MCF 10A (cell line): ENCODE measurements at regions not wholly inside any gene's neighbourhood (a gene's known extent, or its start where the extent isn't known, plus 50 kb on each side); places are given as distances from the start of the nearest gene placed in this dataset.

Source experiments
- BruUV-seq: library from RNA; stranded (reverse); fragments of 400-500 nt; replicated peaks from 2 replicates; lab custom pipeline; 2021; lab: Mats Ljungman, UMichigan
- CTCF ChIA-PET: fragments of 300-600 bp; sonication (Branson Sonifier 250); formaldehyde crosslinking; extraction: SDS; loops from one replicate; lab custom pipeline; 2021; ENCODE audit warnings: antibody characterized with exemption, inconsistent platforms; lab: Yijun Ruan, JAX
- POLR2A ChIA-PET: fragments of 300-600, 350-650 bp; sonication (Branson Sonifier 250); formaldehyde crosslinking; extraction: SDS; loops from one replicate; lab custom pipeline; 2020; ENCODE audit warnings: antibody characterized with exemption, inconsistent platforms; lab: Yijun Ruan, JAX
- DNase-seq: peaks from one replicate; pipeline ENCODE4 v3.0.0-alpha.2; 2018; ENCODE audit not compliant: unreplicated experiment
- H3K27ac Mint-ChIP-seq: one replicate; pipeline ENCODE4 v1.8.0; 2022; ENCODE audit warnings: mild to moderate bottlenecking, low read depth, mixed read lengths; ENCODE audit not compliant: unreplicated experiment
- H3K27me3 Mint-ChIP-seq: one replicate; pipeline ENCODE4 v1.8.0; 2022; ENCODE audit warnings: mixed read lengths; ENCODE audit not compliant: insufficient read depth, unreplicated experiment
- H3K36me3 Mint-ChIP-seq: one replicate; pipeline ENCODE4 v1.8.0; 2022; ENCODE audit warnings: mild to moderate bottlenecking, moderate library complexity, mixed read lengths; ENCODE audit not compliant: insufficient read depth, unreplicated experiment
- H3K4me1 Mint-ChIP-seq: one replicate; pipeline ENCODE4 v1.8.0; 2022; ENCODE audit warnings: mixed read lengths; ENCODE audit not compliant: insufficient read depth, unreplicated experiment
- H3K4me3 Mint-ChIP-seq: one replicate; pipeline ENCODE4 v1.8.0; 2022; ENCODE audit warnings: mild to moderate bottlenecking, moderate library complexity, mixed read lengths; ENCODE audit not compliant: unreplicated experiment
- H3K9me3 Mint-ChIP-seq: one replicate; pipeline ENCODE4 v1.8.0; 2022; ENCODE audit warnings: mixed read lengths; ENCODE audit not compliant: unreplicated experiment
- intact Hi-C: fragments of 100-400 bp; cut with micrococcal nuclease; formaldehyde crosslinking; loops from 2 replicates; pipeline ENCODE4 v1.14.1; 2022
- TF ChIP-seq, protein P1 (sequence below): fragments of 200-600 bp; IDR thresholded peaks from one replicate; pipeline ENCODE4 v1.8.0; 2022; ENCODE audit warnings: antibody characterized with exemption, mild to moderate bottlenecking; ENCODE audit not compliant: unreplicated experiment

DNA sequence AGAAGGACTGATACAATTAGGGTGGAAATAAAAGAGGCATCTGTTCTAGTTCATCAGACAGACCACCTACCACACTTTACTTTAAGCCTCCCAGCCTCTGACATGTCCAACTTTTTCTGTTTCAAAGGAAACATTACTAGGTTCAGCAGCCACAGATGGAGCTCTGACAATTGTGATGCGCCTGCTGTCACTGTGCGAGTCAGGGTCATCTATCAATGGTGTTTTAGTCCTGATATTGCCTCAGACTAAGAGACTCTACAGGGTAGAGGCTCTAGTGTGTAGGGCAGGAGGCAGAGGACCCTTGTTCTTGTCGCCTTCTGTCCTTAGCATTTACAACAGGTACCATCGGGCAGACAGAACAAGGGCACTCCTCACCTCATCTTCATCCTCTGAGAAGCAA, 685.0 kb upstream of the SGCG start:
- POLR2A ChIA-PET = no interaction called here
- CTCF ChIA-PET = no interaction called here
- peaks cover 16% of the 10 kb centered on the region for H3K4me1 Mint-ChIP-seq
- no peak overlapping the region for H3K4me3 Mint-ChIP-seq
- H3K9me3 Mint-ChIP-seq = peaks cover 7% of the 10 kb centered on the region
- H3K27me3 Mint-ChIP-seq = no peaks in the 10 kb centered on the region
- TF ChIP-seq, protein P1, sequence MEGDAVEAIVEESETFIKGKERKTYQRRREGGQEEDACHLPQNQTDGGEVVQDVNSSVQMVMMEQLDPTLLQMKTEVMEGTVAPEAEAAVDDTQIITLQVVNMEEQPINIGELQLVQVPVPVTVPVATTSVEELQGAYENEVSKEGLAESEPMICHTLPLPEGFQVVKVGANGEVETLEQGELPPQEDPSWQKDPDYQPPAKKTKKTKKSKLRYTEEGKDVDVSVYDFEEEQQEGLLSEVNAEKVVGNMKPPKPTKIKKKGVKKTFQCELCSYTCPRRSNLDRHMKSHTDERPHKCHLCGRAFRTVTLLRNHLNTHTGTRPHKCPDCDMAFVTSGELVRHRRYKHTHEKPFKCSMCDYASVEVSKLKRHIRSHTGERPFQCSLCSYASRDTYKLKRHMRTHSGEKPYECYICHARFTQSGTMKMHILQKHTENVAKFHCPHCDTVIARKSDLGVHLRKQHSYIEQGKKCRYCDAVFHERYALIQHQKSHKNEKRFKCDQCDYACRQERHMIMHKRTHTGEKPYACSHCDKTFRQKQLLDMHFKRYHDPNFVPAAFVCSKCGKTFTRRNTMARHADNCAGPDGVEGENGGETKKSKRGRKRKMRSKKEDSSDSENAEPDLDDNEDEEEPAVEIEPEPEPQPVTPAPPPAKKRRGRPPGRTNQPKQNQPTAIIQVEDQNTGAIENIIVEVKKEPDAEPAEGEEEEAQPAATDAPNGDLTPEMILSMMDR = no peak
- intact Hi-C loops = no loop called here
- no peaks in the 10 kb centered on the region for H3K36me3 Mint-ChIP-seq
- no TSS peak for BruUV-seq
- H3K27ac Mint-ChIP-seq = no peak overlapping the region
- no peak for DNase-seq

DNA sequence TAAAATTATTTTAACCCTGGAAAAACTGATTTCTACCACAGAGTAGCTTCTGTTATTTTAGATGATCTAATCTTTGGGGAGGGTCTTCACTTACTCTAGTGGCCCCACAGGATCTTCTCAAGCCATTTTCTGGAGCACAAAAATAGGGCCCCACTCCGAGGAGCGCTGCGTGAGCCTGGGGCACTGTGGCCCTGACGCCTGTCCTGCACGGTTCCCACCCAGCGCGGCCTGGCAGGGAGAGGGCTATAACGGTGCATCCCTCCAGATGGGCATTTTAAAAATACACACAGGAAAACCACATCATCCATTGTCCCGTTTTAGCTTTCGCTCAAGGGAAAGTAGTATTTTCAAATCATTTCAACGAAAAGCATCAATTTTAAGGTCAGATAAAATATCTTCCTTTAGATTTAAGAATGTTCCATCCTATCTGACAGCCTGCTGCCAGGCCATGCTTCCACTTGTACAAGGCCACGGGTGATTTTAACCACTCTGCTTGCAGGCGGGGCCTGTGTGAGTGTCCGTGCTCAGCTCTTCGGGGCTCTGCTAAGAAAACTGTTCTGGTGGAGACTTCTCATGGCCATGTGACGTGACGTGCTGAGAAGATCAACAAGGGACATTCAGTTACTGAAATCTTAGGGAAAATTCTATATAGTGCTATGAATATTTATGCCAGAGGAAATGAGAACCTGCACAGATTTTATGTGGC, 683.8 kb upstream of the SGCG start:
- Mint-ChIP-seq H3K27ac (no peak overlapping the region), H3K9me3 (peaks cover under 1% of the 10 kb centered on the region)
- CTCF ChIA-PET = no interaction called here

DNA sequence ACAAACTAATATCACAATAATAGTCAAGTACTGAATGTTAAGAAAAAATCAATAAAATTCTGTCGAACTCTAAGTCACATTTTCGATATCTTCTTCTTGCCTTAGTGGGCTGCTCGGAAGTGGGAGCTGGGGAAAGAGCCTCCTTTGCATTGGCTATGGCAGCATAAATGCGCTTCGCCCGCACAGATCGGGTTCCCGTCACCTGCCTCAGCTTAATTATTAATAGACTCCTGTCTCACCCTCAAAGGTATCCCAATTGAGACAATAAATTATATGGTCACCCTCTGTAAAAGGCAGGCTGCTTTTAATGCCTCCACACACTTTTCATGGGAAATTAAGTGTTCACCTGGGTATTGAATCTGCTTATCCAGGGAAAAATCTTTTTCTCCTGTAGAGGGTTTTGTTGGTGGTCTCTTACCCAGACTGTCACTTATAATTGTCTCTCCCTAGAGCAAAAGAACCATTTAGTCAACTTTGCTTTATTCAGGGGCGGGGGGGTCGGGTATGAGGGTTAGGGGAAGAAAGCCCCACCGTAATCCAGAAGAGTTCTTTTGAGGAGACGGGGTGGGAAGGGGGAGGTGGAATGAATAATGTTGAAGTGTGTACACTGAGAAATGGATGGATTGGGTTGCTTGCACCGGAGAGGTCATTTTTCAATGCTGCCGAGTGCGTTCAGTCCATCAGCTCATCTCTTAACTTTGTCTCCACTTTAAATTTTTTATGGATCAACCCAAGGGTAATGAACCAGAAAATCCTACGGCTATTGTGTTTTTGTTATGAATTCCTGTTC, 682.6 kb upstream of the SGCG start:
- Mint-ChIP-seq H3K4me3 (no peak overlapping the region), H3K36me3 (no peaks in the 10 kb centered on the region), H3K27me3 (no peaks in the 10 kb centered on the region), H3K27ac (no peak overlapping the region), H3K4me1 (peaks cover 21% of the 10 kb centered on the region), H3K9me3 (no peaks in the 10 kb centered on the region)
- POLR2A ChIA-PET = interaction anchor here (0.9 kb wide), 1 partner anchor 65 kb away, joined by 3 read pairs; no protein-coding TSS in a partner anchor
- CTCF ChIA-PET = interaction anchor here (0.5 kb wide), 1 partner anchor 241 kb away, joined by 3 read pairs; no protein-coding TSS in a partner anchor
- no peak for DNase-seq
- intact Hi-C loops = no loop called here
- no TSS peak for BruUV-seq
- TF ChIP-seq, protein P1 = no peak

More for the DNA sequence above, 683.8 kb upstream of the SGCG start:
- Mint-ChIP-seq H3K27me3 (no peaks in the 10 kb centered on the region), H3K4me3 (no peak overlapping the region), H3K36me3 (no peaks in the 10 kb centered on the region), H3K4me1 (peaks cover 16% of the 10 kb centered on the region)
- intact Hi-C loops = no loop called here
- no peak for DNase-seq
- TF ChIP-seq, protein P1 = no peak
- no TSS peak for BruUV-seq
- POLR2A ChIA-PET = interaction anchor here (0.9 kb wide), 1 partner anchor 66 kb away, joined by 3 read pairs; no protein-coding TSS in a partner anchor

DNA sequence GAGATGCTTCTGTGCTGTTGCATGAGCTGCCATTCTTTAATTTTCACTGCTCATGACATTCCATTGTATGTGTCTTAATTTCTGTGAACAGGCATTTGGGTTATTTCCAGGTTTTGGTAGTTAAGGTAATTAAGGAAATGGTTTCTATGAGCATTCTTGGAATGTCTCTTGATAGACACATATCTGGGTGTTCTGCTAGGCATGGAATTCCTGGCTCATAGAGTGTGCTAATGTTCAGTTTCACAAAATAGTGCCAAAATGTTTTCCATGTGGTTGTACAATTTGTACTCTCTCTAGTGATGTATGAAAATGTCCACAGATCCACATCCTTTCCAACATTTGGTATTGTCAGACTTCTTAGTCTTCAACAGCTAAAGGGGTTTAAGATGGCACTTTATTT, 680.9 kb upstream of the SGCG start:
- Mint-ChIP-seq H3K9me3 (no peaks in the 10 kb centered on the region), H3K27me3 (no peaks in the 10 kb centered on the region), H3K27ac (peak overlapping the region; percentile 17), H3K36me3 (no peaks in the 10 kb centered on the region), H3K4me1 (peaks cover 21% of the 10 kb centered on the region), H3K4me3 (no peak overlapping the region)
- CTCF ChIA-PET = no interaction called here
- intact Hi-C loops = no loop called here
- POLR2A ChIA-PET = interaction anchor here (0.7 kb wide), 1 partner anchor 31 kb away, joined by 3 read pairs; no protein-coding TSS in a partner anchor
- TF ChIP-seq, protein P1 = no peak
- no peak for DNase-seq
- no TSS peak for BruUV-seq
